Upper lobe of left lung (tissue), 4 donors: ENCODE measurements at regions not wholly inside any gene's neighbourhood (a gene's known extent, or its start where the extent isn't known, plus 50 kb on each side); places are given as distances from the start of the nearest gene placed in this dataset.

Experiments used
- POLR2A ChIP-seq, 4 donors: fragments of 450-650 bp; IDR thresholded peaks; one replicate each; pipeline ENCODE4 v1.5.1; 2016 to 2017; ENCODE audit warnings: antibody characterized with exemption in 4 of 4, mild to moderate bottlenecking in 2 of 4
- TF ChIP-seq, protein P1 (sequence below), 6 experiments: fragments of 450-650 bp in 4 of 6; fragments of 200-600 bp in 2 of 6; sonication (generic) in 2 of 6; IDR thresholded peaks; one replicate each; pipeline ENCODE4 v1.5.1; 2016 to 2019; ENCODE audit warnings: antibody characterized with exemption in 6 of 6

GRCh38 chrY:8544715-8545114 is 792.5 kb upstream of the TSPY4 start:
- TF ChIP-seq, protein P1, sequence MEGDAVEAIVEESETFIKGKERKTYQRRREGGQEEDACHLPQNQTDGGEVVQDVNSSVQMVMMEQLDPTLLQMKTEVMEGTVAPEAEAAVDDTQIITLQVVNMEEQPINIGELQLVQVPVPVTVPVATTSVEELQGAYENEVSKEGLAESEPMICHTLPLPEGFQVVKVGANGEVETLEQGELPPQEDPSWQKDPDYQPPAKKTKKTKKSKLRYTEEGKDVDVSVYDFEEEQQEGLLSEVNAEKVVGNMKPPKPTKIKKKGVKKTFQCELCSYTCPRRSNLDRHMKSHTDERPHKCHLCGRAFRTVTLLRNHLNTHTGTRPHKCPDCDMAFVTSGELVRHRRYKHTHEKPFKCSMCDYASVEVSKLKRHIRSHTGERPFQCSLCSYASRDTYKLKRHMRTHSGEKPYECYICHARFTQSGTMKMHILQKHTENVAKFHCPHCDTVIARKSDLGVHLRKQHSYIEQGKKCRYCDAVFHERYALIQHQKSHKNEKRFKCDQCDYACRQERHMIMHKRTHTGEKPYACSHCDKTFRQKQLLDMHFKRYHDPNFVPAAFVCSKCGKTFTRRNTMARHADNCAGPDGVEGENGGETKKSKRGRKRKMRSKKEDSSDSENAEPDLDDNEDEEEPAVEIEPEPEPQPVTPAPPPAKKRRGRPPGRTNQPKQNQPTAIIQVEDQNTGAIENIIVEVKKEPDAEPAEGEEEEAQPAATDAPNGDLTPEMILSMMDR (IDR thresholded peaks at IDR 0.05) = no peak
- TF ChIP-seq POLR2A (IDR thresholded peaks at IDR 0.05) = no peak
